KOPT-K1 (cell line): ENCODE measurements at regions not wholly inside any gene's neighbourhood (a gene's known extent, or its start where the extent isn't known, plus 50 kb on each side); places are given as distances from the start of the nearest gene placed in this dataset.
"Not testable (repeated sequence)": the region's sequence is repeated elsewhere in the genome, so short reads cannot be mapped to it uniquely, and the experiment has no call there.

Source experiments
- H3K27ac ChIP-seq: fragments of 200-600 bp; sonication (generic); 2 replicates; pipeline ENCODE4 v1.5.1; 2016; ENCODE audit warnings: antibody characterized with exemption, mild to moderate bottlenecking, low read depth, low read length; ENCODE audit not compliant: poor library complexity, severe bottlenecking
- H3K36me3 ChIP-seq: fragments of 200-600 bp; sonication (generic); 2 replicates; pipeline ENCODE4 v1.5.1; 2017; ENCODE audit warnings: antibody characterized with exemption, mild to moderate bottlenecking, low read length, moderate library complexity; ENCODE audit not compliant: insufficient read depth
- H3K9me3 ChIP-seq: fragments of 200-600 bp; sonication (generic); 2 replicates; pipeline ENCODE4 v1.5.1; 2017; ENCODE audit warnings: antibody characterized with exemption, low read length, mild to moderate bottlenecking; ENCODE audit not compliant: insufficient read depth, poor library complexity, severe bottlenecking

GRCh38 chr1:41980827-41981653, 62.3 kb upstream of the HIVEP3 start:
- Histone ChIP-seq H3K27ac (peak overlapping the region; percentile 38), H3K36me3 (no peaks in the 10 kb centered on the region), H3K9me3 (no peaks in the 10 kb centered on the region)

GRCh38 chr1:41978986-41979385, 60.3 kb upstream of the HIVEP3 start:
- H3K27ac ChIP-seq = no peak overlapping the region
- H3K36me3 ChIP-seq = no peaks in the 10 kb centered on the region
- no peaks in the 10 kb centered on the region for H3K9me3 ChIP-seq

DNA sequence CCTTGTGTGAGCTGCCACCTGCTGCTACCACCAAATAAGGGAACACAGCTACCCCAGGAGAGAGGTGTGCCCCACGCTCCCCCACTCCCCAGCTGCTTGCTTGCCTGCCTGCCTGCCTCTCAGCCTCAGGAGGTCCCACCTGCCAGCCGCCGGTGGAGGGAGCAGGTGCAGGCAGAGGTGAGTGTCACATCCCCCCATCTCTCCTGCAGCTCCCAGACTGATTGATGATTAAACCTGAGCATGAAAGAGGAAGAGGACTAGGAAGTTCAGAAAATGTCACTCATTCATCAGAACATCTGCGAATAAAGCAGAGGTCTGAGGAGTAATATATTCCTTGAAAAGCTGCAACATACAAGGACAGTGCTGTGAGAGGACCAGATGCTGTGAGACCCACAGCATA, 58.6 kb upstream of the HIVEP3 start:
- Histone ChIP-seq H3K27ac (no peak overlapping the region), H3K36me3 (peaks cover 1% of the 10 kb centered on the region; the same call in 1 of the 2 replicates), H3K9me3 (no peaks in the 10 kb centered on the region)

DNA sequence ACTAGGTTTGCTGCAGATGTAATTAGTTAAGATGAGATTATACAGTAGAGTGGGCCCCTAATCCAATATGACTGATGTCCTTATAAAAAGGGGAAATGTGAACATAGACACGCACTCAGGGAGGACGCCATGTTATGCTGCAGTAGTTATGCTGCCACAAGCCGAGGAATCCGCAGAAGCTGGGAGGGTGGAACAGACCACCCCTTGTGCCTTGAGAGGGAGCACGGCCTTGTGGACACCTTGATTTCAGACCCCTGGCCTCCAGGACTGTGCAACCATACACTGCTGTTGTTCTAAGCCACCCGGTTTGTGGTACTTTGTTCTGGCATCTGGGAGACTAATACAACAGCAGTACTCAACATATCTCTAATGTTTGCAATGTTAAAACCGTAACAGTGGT, 57.9 kb upstream of the HIVEP3 start:
- H3K27ac ChIP-seq = no peak overlapping the region
- H3K9me3 ChIP-seq = no peaks in the 10 kb centered on the region
- H3K36me3 ChIP-seq = peaks cover 5% of the 10 kb centered on the region; the same call in 1 of the 2 replicates

GRCh38 chr1:41975850-41976569, 57.3 kb upstream of the HIVEP3 start:
- H3K27ac ChIP-seq = no peak overlapping the region
- peaks cover 5% of the 10 kb centered on the region; the same call in 1 of the 2 replicates for H3K36me3 ChIP-seq

DNA sequence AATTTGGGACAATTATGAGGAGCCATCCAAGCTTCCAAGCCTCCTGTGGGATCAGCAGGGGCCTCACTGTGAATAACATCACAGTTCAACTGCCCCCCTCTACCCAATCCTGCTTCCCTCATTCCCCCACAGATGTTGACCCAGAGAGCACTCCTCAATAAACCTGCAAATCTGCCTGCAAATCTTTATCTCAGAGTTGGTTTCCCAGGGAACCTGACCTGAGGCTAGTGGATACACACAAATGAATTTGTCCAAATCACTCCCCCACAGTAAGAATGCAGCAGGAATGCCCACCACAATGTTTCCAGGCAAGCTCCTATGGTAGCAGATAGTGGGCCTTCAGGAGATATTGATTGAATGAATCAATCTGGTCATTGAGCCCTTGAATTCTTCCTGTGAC, 56.4 kb upstream of the HIVEP3 start:
- no peak overlapping the region for H3K27ac ChIP-seq
- no peaks in the 10 kb centered on the region for H3K9me3 ChIP-seq
- H3K36me3 ChIP-seq = peaks cover 5% of the 10 kb centered on the region; the same call in 1 of the 2 replicates

More at GRCh38 chr1:41975850-41976569, 57.3 kb upstream of the HIVEP3 start:
- H3K9me3 ChIP-seq = no peaks in the 10 kb centered on the region

GRCh38 chr1:41968557-41968956, 49.8 kb upstream of the HIVEP3 start:
- not testable (repeated sequence) for H3K36me3 ChIP-seq, H3K27ac ChIP-seq
- H3K9me3 ChIP-seq = peaks cover 24% of the 10 kb centered on the region
